ENCODE measurements at regions not wholly inside any gene's neighbourhood (a gene's known extent, or its start where the extent isn't known, plus 50 kb on each side); places are given as distances from the start of the nearest gene placed in this dataset.

GRCh38 chr3:153089620-153090019, 72.4 kb upstream of the RAP2B start:
- CTCF ChIA-PET = no interaction called here
- dilution Hi-C loops (cut with MboI; ENCODE audit: extremely low pct_ligation_motif_present, low sequenced_read_pairs) = no loop called here

More at GRCh38 chr3:153089620-153090019, 72.4 kb upstream of the RAP2B start:
- no peaks in the 10 kb centered on the region for H4K20me1 ChIP-seq (replicated peaks; ENCODE audit: control insufficient read depth, extremely low read depth, insufficient read depth, low read length)
- peaks cover 4% of the 10 kb centered on the region for H3K4me1 ChIP-seq (ENCODE audit: control insufficient read depth, extremely low read depth, insufficient read depth, low read length)
- TF ChIP-seq GATA2 (IDR thresholded peaks at IDR 0.05; ENCODE audit: insufficient read depth, insufficient read length, low read depth, low read length) = no peak
- TF ChIP-seq MYC (IDR thresholded peaks at IDR 0.05; ENCODE audit: low read depth, low read length) = no peak
- TF ChIP-seq, protein P1, sequence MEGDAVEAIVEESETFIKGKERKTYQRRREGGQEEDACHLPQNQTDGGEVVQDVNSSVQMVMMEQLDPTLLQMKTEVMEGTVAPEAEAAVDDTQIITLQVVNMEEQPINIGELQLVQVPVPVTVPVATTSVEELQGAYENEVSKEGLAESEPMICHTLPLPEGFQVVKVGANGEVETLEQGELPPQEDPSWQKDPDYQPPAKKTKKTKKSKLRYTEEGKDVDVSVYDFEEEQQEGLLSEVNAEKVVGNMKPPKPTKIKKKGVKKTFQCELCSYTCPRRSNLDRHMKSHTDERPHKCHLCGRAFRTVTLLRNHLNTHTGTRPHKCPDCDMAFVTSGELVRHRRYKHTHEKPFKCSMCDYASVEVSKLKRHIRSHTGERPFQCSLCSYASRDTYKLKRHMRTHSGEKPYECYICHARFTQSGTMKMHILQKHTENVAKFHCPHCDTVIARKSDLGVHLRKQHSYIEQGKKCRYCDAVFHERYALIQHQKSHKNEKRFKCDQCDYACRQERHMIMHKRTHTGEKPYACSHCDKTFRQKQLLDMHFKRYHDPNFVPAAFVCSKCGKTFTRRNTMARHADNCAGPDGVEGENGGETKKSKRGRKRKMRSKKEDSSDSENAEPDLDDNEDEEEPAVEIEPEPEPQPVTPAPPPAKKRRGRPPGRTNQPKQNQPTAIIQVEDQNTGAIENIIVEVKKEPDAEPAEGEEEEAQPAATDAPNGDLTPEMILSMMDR (IDR thresholded peaks at IDR 0.05; ENCODE audit: extremely low read depth in 1 of 2, insufficient read depth in 1 of 2, low read depth in 1 of 2, low read length in 2 of 2) = no peak
- no peak for TF ChIP-seq POLR2AphosphoS5 (IDR thresholded peaks at IDR 0.05; ENCODE audit: insufficient read depth, low read depth, low read length)
- TF ChIP-seq FOS (IDR thresholded peaks at IDR 0.05; ENCODE audit: borderline replicate concordance, insufficient read depth, low read length) = no peak
- no peak for TF ChIP-seq EZH2 (IDR thresholded peaks at IDR 0.05; ENCODE audit: borderline replicate concordance, low read depth, low read length, severe bottlenecking)
- no peak for TF ChIP-seq JUN (IDR thresholded peaks at IDR 0.05; ENCODE audit: borderline replicate concordance, insufficient read depth, insufficient read length, low read depth)
- no peak for TF ChIP-seq POLR2A (IDR thresholded peaks at IDR 0.05; ENCODE audit: low read depth, low read length)
- TF ChIP-seq MAX (IDR thresholded peaks at IDR 0.05; ENCODE audit: insufficient read depth, insufficient read length) = no peak
- no peaks in the 10 kb centered on the region for H3K9me3 ChIP-seq (replicated peaks; ENCODE audit: control insufficient read depth, insufficient read depth, low read length)
- no peak overlapping the region for H3K9ac ChIP-seq (replicated peaks; ENCODE audit: extremely low read depth, insufficient read depth, low read length)
- H2AFZ ChIP-seq (ENCODE audit: low read depth, low read length) = no peak overlapping the region
- POLR2A ChIA-PET = no interaction called here
- no peaks in the 10 kb centered on the region for H3K27me3 ChIP-seq (ENCODE audit: control insufficient read depth in 2 of 2, insufficient read depth in 2 of 2, low read length in 2 of 2)
- intact Hi-C loops (cut with micrococcal nuclease) = no loop called here
- H3K27ac ChIP-seq (ENCODE audit: insufficient read depth, low read depth, low read length) = no peak overlapping the region
- DNase-seq (ENCODE audit: low read depth, low spot score) (no peak), FAIRE-seq (no peak)
- BruUV-seq (replicated peaks) = no TSS peak
- H3K9me1 ChIP-seq (replicated peaks; ENCODE audit: control insufficient read depth, extremely low read depth, insufficient read depth, low read length) = no peaks in the 10 kb centered on the region
- H3K36me3 ChIP-seq (ENCODE audit: control insufficient read depth in 2 of 2, extremely low read depth in 1 of 2, insufficient read depth in 2 of 2, low read length in 2 of 2) = no peaks in the 10 kb centered on the region
- no peaks in the 10 kb centered on the region for H3K79me2 ChIP-seq (ENCODE audit: control insufficient read depth, insufficient read depth, low read length)
- no peak overlapping the region for H3K4me3 ChIP-seq (replicated peaks in 1 of 3; ENCODE audit: insufficient read depth in 1 of 3, low read depth in 1 of 3, low read length in 3 of 3)
- no peak overlapping the region for H3K4me2 ChIP-seq (ENCODE audit: insufficient read depth, low read length)
